HG03175 (cell line): ENCODE measurements at regions not wholly inside any gene's neighbourhood (a gene's known extent, or its start where the extent isn't known, plus 50 kb on each side); places are given as distances from the start of the nearest gene placed in this dataset.

Source experiments
- ATAC-seq: cut with Tn5 transposase; IDR thresholded peaks from one replicate; pipeline ENCODE4 v1.9.1; 2021; ENCODE audit warnings: mild to moderate bottlenecking, moderate library complexity; ENCODE audit not compliant: unreplicated experiment

GRCh38 chr6:82015526-82015925, 232.0 kb downstream of the IBTK start:
- no peak for ATAC-seq

DNA sequence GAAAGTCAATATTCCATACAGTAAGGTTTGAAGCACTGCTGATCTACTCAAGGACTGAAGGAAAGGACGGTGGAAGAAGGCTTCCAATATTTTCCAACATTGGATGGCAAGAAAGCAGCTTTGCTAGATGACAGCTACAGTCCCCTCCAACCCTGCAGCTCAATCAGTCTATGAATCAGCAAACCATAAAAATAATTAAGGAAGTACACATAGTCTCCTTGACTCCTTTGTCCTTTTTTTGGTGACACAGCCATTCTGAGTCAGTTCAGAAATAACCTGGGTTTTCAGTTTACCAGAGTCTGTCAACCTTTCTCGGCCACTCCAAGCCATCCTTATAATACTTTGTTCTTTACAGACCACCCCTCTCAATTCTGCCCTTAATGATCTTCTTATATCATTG, 232.5 kb downstream of the IBTK start:
- ATAC-seq: no peak

- ATAC-seq: no peak
Observed at GRCh38 chr6:82013561-82014530, 233.7 kb downstream of the IBTK start.

GRCh38 chr6:82006027-82006738, 241.4 kb downstream of the IBTK start:
- peak; percentile 73 for ATAC-seq

DNA sequence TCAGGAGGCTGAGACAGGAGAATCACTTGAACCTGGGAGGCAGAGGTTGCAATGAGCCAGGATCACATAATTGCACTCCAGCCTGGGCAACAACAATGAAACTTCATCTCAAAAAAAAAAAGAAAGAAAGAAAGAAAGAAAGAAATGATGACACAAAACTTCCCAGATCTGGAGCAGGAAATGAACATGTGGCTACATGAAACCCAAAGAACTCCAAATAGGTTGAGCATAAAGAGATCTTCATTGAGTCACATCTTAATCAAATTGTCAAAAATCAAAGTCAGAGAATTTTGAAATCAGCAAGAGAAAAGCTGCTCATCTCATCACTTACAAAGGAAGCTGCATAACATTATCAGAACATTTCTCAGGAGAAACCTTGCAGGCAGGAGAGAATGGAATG, 247.0 kb downstream of the IBTK start:
- ATAC-seq: no peak

GRCh38 chr6:81999826-82000225, 247.3 kb upstream of the TENT5A start:
- no peak for ATAC-seq

DNA sequence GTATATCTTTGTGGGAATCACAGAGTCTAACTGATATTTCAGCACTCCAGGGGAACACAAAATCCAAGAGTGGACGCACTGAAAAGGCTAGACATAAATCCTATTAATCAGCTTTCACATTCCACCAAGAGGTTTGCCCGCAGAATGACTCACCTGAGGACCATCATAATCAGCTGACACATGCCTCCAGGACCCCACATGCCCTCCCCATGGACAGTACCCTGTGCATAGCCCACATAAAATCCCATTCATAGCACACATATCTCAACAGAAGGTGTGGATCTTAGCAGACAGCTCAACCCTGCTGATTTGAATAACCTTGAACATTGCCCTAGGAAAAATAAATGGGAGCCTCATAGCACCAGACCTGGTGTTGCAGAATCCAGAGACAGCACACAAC, 246.8 kb upstream of the TENT5A start:
- ATAC-seq: no peak

- ATAC-seq: no peak
Observed at GRCh38 chr6:81998432-81998831, 246.0 kb upstream of the TENT5A start.

GRCh38 chr6:81997090-81997926, 244.8 kb upstream of the TENT5A start:
- ATAC-seq: peak; percentile 59

GRCh38 chr6:81996414-81996813, 243.9 kb upstream of the TENT5A start:
- ATAC-seq: no peak

DNA sequence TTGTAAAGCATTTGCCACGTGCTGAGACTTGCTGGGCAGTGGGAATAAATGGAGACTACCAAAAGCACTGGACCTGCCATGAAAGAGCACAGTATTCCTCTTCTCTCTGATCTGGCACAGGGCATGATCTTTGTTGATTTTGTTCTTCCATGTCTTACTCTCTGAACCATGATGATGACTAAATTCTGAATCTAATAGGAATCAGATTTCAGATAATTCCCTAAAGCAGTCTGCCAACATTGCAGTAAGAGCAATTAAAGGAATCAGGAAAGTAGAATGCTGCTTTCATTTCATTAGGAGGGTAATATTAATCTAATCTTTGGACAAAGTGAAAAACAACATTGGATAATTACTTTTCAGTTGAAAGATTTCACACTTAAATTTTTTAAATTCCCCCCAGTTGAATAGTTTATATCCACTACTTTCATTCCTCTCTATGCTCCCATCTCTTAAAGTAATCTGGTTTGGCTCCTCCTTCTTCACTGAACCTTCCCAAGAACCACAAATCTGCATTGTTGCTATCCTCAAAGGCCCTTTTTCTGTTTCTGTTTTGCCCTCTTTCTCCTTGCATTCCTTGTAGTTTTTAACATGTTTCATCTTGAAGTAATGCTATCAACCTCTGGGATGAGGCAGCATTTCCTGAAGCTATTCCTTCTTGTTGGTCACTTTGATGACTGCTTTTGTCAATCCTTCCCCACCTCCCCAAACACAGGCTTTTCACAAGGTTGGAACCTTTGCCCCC, 243.2 kb upstream of the TENT5A start:
- no peak for ATAC-seq

DNA sequence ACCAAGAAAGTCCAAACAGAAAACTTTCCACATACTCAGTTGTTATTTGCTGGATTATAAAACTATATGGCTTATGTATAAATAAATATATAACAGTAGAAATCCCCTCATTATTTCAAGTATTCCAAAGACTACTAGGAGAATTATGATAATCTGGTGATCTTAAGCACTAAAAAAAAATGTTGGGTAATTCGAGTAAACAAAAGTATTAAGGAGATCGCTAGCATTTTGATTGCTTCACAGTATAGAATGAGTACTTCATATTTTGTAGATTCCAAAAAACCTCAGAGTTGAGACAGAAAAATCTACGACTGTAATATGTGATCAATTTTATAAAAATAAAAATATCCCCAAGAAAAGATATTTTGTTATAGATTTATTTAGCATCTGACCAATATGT, 236.4 kb upstream of the TENT5A start:
- no peak for ATAC-seq

DNA sequence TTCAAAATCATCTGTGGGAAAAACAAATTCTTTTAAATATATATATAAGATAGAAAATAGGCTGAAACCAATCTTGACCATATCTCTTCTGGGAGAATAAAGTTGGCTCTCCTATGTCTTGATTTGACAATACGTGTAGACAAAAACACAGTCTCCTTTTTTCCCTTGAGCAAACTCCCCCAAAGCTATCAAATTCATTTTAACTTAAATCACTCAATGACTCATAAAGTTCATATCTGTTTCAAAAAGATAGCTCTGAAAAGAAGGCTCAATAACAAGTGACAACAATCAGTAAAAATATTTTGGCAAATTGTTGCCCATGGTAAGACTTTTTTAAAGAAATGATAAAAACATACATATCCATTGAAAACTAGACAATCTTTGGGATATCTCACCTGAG, 236.0 kb upstream of the TENT5A start:
- no peak for ATAC-seq

DNA sequence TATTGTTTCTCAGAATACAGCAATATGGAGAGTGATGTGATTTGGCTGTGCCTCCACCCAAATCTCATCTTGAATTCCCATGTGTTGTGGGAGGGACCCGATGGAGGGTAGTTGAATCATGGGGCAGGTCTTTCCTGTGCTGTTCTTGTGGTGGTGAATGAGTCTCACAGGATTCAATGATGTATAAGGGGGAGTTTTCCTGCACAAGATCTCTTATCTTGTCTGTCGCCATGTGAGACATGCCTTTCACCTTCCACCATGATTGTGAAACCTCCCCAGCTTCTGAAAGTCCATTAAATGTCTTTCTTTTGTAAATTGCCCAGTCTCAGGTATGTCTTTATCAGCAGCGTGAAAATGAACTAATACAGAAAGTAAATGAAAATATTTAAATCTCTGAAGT, 234.8 kb upstream of the TENT5A start:
- ATAC-seq: no peak

DNA sequence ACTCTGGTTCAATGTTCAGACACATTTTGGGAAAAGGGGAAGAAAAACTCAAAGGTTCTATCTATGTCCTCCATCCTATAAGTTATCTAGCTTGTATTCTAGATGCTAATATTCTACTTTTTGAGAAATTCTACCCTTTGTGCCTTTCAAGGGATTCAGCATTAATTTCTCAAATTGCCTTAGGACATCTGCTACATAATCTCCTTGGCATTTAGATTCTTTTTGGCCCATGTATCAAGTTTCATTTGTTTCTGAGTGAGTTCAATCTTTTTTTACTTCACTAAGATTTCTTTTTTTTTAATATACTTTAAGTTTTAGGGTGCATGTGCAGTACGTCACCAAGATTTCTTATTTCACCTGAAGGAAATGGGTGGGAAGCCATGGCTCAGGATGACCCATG, 232.7 kb upstream of the TENT5A start:
- no peak for ATAC-seq

DNA sequence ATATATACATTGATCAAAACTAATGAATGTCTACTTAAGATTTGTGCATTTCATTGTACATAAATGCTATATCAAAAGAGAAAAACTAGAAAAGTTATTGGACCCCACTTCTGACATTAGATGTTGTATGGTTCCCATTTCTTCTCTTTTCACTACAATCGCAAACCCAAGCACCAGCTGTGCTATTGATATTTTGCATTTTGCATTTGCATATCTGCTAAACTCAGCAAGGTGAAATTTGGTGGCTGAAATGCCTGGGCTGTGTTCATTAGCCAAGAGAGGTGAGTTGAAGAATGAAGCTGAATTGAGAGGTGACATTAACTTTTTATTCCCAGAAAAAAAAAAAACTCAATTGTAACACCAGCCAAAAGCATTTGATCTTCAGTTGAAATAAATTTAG, 232.1 kb upstream of the TENT5A start:
- no peak for ATAC-seq

GRCh38 chr6:81981812-81982211, 229.3 kb upstream of the TENT5A start:
- peak; percentile 52 for ATAC-seq

DNA sequence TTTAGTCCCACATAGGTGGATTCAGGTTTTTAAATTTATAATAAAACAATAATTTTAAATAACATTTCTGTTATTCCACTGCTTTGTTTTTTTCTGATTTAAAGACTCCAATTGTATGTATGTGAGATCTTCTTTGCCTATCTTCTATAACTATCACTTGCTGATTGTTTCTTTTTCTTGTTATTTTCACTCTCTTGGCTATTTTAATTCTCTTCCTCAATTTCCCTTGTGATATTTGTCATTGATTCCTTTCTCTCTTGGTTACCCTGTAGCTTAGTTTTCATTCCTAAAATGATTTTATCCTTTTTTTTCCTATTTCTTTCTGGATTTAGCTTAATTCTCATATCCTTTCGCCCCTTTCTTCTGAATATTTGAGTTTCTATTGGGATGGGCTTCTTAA, 227.3 kb upstream of the TENT5A start:
- no peak for ATAC-seq

DNA sequence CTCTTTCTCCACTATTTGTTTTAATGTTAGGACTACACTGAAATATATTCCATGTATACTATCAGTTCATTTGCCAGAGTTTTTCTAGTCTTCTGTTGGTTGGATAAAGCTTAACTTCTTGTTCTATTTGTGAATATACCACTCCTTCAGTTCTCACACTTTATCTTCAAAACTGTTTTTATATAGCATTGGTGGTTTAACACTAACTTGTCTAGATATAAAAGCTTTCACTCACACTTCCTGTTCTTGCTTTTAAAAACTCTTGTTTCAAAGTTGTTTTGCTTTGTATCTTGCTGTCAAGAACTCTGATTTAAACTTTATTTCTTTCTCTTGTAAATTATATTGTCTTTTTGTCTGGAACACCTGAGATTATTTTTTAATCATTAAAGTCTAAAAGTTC, 226.8 kb upstream of the TENT5A start:
- no peak for ATAC-seq

DNA sequence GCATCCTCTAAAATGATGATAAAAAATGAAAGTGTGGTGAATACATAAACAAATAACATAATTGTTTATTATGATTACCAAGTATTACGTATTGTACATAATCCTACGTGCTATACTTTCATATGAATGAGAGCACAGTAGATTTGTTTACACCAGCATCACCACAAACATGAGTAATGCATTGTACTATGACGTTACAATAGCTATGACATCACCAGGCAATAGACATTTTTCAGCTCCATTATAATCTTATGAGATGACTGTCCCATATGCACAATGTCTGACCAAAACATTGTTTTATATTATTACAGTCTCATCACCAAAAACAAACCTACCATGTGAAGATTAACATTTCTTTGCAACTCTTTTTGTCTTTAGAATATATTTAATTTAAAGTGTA, 225.7 kb upstream of the TENT5A start:
- no peak for ATAC-seq

- ATAC-seq: no peak
Observed at GRCh38 chr6:81977486-81977885, 225.0 kb upstream of the TENT5A start.
